GM12878 (cell line): ENCODE measurements at regions not wholly inside any gene's neighbourhood (a gene's known extent, or its start where the extent isn't known, plus 50 kb on each side); places are given as distances from the start of the nearest gene placed in this dataset.

Experiments
- ATAC-seq: fragments of 200-7000 bp; cut with Tn5 transposase; 3 replicates; pipeline ENCODE4 v1.9.1; 2020; ENCODE audit warnings: mild to moderate bottlenecking, moderate library complexity
- BruUV-seq: library from RNA; stranded (reverse); fragments of 400-500 nt; replicated peaks from 2 replicates; lab custom pipeline; 2021; lab: Mats Ljungman, UMichigan
- CTCF ChIA-PET: fragments of 300-600 bp; sonication (Branson Sonifier 250); formaldehyde crosslinking; extraction: SDS; loops from one replicate; lab custom pipeline; 2021; ENCODE audit warnings: inconsistent platforms; lab: Yijun Ruan, JAX
- POLR2A ChIA-PET: fragments of 350-600 bp; formaldehyde crosslinking; extraction: SDS; loops from one replicate; lab custom pipeline; 2021; ENCODE audit warnings: inconsistent platforms; lab: Charles Lee
- RAD21 ChIA-PET: fragments of 300-600 bp; sonication (Branson Sonifier 250); formaldehyde crosslinking; loops from one replicate; lab custom pipeline; 2023; ENCODE audit warnings: antibody characterized with exemption; ENCODE audit not compliant: unreplicated experiment; lab: Charles Lee
- SMC1A ChIA-PET: fragments of 300-600 bp; sonication (Branson Sonifier 250); formaldehyde crosslinking; loops from one replicate; lab custom pipeline; 2023; ENCODE audit not compliant: unreplicated experiment, uncharacterized antibody; lab: Charles Lee
- DNase-seq: peaks from one replicate; pipeline ENCODE4 v3.0.0-alpha.2; 2011; ENCODE audit warnings: low read depth, low spot score
- FAIRE-seq: peaks from 3 replicates; lab custom pipeline; 2011; peaks lifted over from hg19 to GRCh38; lab: Jason Lieb, UNC
- H2AFZ ChIP-seq: 2 replicates; pipeline ENCODE4 v1.6.0; 2011; ENCODE audit warnings: low read depth, low read length, control low read depth; ENCODE audit not compliant: control insufficient read depth
- H3K27ac ChIP-seq: 2 replicates; pipeline ENCODE4 v1.5.1; 2011; ENCODE audit warnings: control low read depth; ENCODE audit not compliant: control insufficient read depth, insufficient read depth
- H3K27me3 ChIP-seq, 2 experiments: replicated peaks in 1 of 2; 2 replicates each; pipeline versions ENCODE4 v1.6.0 to v1.6.1; 2011; ENCODE audit warnings: low read length in 1 of 2; ENCODE audit not compliant: control insufficient read depth in 2 of 2, insufficient read depth in 2 of 2
- H3K36me3 ChIP-seq, 2 experiments: 2 replicates each; pipeline ENCODE4 v1.5.1; 2011; ENCODE audit warnings: low read length in 1 of 2; ENCODE audit not compliant: control insufficient read depth in 2 of 2, insufficient read depth in 2 of 2
- H3K4me1 ChIP-seq: 2 replicates; pipeline ENCODE4 v1.6.1; 2011; ENCODE audit warnings: mild to moderate bottlenecking, low read length, moderate library complexity, mixed read lengths; ENCODE audit not compliant: control insufficient read depth, insufficient read depth
- H3K4me2 ChIP-seq: 2 replicates; pipeline ENCODE4 v1.6.0; 2011; ENCODE audit warnings: control low read depth; ENCODE audit not compliant: control insufficient read depth, insufficient read depth
- H3K4me3 ChIP-seq: fragments of 200-600 bp; sonication (generic); 2 replicates; pipeline ENCODE4 v1.5.1; 2016
- H3K79me2 ChIP-seq: 2 replicates; pipeline ENCODE4 v1.6.0; 2011; ENCODE audit warnings: low read length; ENCODE audit not compliant: control insufficient read depth, insufficient read depth
- H3K9ac ChIP-seq: 2 replicates; pipeline ENCODE4 v1.8.0; 2011; ENCODE audit warnings: low read length, control low read depth, mixed read lengths; ENCODE audit not compliant: control insufficient read depth, insufficient read depth
- H3K9me3 ChIP-seq: replicated peaks from 3 replicates; pipeline ENCODE4 v1.5.1; 2011; ENCODE audit warnings: mild to moderate bottlenecking, low read length; ENCODE audit not compliant: control insufficient read depth, insufficient read depth
- H4K20me1 ChIP-seq: 2 replicates; pipeline ENCODE4 v1.6.0; 2011; ENCODE audit not compliant: control insufficient read depth, insufficient read depth
- ASH2L ChIP-seq: fragments of 300-600, 200-600 bp; sonication (generic); IDR thresholded peaks from 2 replicates; pipeline ENCODE4 v1.6.1; 2017; ENCODE audit warnings: low read depth, mild to moderate bottlenecking, borderline replicate concordance
- CBFB ChIP-seq: IDR thresholded peaks from 2 replicates; pipeline ENCODE4 v1.6.1; 2016; ENCODE audit warnings: antibody characterized with exemption, low read depth
- HCFC1 ChIP-seq: fragments of 150-350 bp; IDR thresholded peaks from 2 replicates; pipeline ENCODE4 v1.6.1; 2014; ENCODE audit warnings: low read length
- HDGF ChIP-seq: fragments of 450-650 bp; IDR thresholded peaks from 2 replicates; pipeline ENCODE4 v1.6.1; 2016; ENCODE audit warnings: antibody characterized with exemption
- PAX5 ChIP-seq: IDR thresholded peaks from 2 replicates; pipeline ENCODE4 v1.6.1; 2011; ENCODE audit warnings: low read depth, low read length, borderline replicate concordance
- POLR2AphosphoS5 ChIP-seq: IDR thresholded peaks from 2 replicates; pipeline ENCODE4 v1.6.1; 2011; ENCODE audit warnings: mild to moderate bottlenecking, low read length, inconsistent platforms
- SPI1 ChIP-seq: IDR thresholded peaks from 2 replicates; pipeline ENCODE4 v1.6.1; 2011; ENCODE audit warnings: low read depth, mild to moderate bottlenecking, low read length, moderate library complexity, borderline replicate concordance; ENCODE audit not compliant: insufficient read depth
- SREBF1 ChIP-seq: IDR thresholded peaks from 2 replicates; pipeline ENCODE4 v1.6.1; 2012; ENCODE audit warnings: mild to moderate bottlenecking, low read length
- ZNF217 ChIP-seq: fragments of 450-650 bp; IDR thresholded peaks from 2 replicates; pipeline ENCODE4 v1.6.1; 2017; ENCODE audit warnings: antibody characterized with exemption, mild to moderate bottlenecking
- in situ Hi-C: fragments of 300-500 bp; cut with MboI; formaldehyde crosslinking; loops from 9 replicates; pipeline ENCODE4 v1.14.3; 2018; ENCODE audit warnings: mixed read lengths
- intact Hi-C: fragments of 100-400 bp; cut with micrococcal nuclease; formaldehyde crosslinking; loops from one replicate; pipeline ENCODE4 v1.14.2; 2022; ENCODE audit not compliant: unreplicated experiment

GRCh38 chr5:91264311-91265051 lies 118.6 kb downstream of the ARRDC3 start:
- FAIRE-seq (no peak), ATAC-seq (no peak), DNase-seq (no peak)
- Histone ChIP-seq H3K36me3 (no peaks in the 10 kb centered on the region), H3K9me3 (no peaks in the 10 kb centered on the region), H2AFZ (no peak overlapping the region), H3K9ac (no peak overlapping the region), H3K4me2 (no peak overlapping the region), H3K4me3 (no peak overlapping the region), H3K27ac (no peak overlapping the region), H3K4me1 (peaks cover 12% of the 10 kb centered on the region), H3K27me3 (no peaks in the 10 kb centered on the region; a peak in 1 of 4 replicates), H4K20me1 (no peaks in the 10 kb centered on the region), H3K79me2 (no peaks in the 10 kb centered on the region)
- ChIA-PET RAD21 (interaction anchor here (1.0 kb wide), 1 partner anchor 120 kb away, joined by 6 read pairs; no protein-coding TSS in a partner anchor), POLR2A (interaction anchor here (0.7 kb wide), 1 partner anchor 115 kb away, joined by 3 read pairs; no protein-coding TSS in a partner anchor), CTCF (interaction anchor here (1.4 kb wide), 1 partner anchor 7 kb away, joined by 4 read pairs; no protein-coding TSS in a partner anchor), SMC1A (interaction anchor here (0.8 kb wide), 1 partner anchor 121 kb away, joined by 3 read pairs; no protein-coding TSS in a partner anchor)
- no TSS peak for BruUV-seq
- TF ChIP-seq CBFB (no peak), ASH2L (no peak), SREBF1 (no peak), HDGF (no peak), POLR2AphosphoS5 (no peak), HCFC1 (no peak), ZNF217 (no peak), PAX5 (no peak), SPI1 (no peak)
- in situ Hi-C loops: no loop called here
- intact Hi-C loops: no loop called here
